Stimulated activated CD4-positive, alpha-beta T cell treated with anti-CD3 and anti-CD28 coated beads, Interleukin-15, amount 100 ng/mL, for 1 hour (primary cell): ENCODE measurements at regions not wholly inside any gene's neighbourhood (a gene's known extent, or its start where the extent isn't known, plus 50 kb on each side); places are given as distances from the start of the nearest gene placed in this dataset.

ENCODE experiments used
- DNase-seq, 2 donors: peaks; one replicate each; pipeline ENCODE4 v3.0.0-alpha.2; 2020; ENCODE audit warnings: low read depth in 1 of 2, low spot score in 1 of 2

DNA sequence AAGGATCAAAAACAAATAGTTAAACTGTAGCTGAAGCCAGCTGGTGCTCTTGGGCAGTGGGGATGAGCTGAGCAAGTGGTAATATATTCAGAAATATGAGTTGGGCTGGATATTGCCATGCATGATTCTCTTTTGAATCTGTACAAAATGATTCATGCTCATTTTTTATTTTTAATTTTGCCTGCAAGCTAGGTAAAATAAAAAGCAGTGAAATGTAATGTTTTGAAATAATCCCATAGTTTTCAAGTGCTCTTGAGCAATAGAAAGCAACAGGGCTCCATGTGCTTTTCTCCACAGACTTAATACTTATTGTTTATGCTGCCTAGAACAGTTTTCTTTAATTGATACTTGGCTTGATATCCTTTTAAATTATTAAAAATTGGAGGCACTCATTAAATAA, 489.3 kb downstream of the TLE4 start:
- DNase-seq = no peak

DNA sequence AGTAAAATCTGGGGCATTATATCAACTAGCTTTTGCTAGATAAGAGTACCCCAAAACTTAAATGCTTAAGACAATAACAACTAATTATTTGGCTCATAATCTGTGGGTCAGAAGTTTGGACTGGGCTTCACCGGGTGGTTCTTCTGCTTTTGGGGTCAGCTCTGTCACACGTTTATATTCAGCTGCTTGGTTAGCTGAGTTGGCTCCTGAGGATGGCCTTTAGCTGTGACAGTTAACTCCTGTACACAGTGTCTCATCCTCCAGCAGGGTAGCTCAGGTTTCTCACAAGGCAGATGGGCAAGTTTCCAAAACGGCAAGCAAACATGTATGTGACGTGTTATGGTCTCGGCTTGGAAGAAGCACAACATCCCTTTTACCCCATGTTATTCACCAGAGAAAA, 488.2 kb downstream of the TLE4 start:
- no peak for DNase-seq

DNA sequence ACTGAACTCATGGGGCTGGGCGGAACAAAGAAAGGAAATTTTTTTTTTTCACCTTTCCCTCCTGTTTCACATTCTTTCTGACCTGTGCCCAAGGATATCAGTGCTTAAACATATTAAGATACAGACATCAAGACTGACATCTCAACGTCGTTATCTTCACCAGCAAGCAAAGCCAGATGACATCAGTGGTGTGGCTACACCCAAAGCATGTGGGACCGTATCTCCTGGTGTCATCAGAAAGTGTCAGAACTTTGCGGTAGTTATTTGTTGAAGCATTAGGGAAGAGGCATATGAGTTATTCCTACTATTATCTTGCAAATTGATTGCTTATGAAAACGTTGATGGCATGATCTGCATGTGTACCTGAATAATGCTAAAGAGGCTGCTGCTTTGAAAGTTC, 487.4 kb downstream of the TLE4 start:
- no peak for DNase-seq

DNA sequence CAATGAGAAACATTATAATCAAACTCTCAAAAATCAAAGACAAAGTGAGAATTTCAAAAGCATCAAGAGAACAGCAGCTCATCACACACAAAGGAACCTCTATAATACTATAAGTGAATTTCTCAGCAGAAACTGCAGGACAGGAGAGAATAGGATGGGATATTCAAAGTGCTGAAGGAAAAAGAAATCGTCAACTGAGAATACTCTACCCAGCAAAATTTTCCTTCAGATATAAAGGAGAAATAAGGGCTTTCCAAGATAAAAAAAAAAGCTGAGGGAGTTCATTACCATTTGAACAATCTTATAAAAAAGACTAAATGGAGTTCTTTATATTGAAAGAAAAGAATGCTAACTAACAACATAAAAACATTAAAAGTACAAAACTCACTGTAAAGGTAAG, 481.1 kb downstream of the TLE4 start:
- no peak for DNase-seq

DNA sequence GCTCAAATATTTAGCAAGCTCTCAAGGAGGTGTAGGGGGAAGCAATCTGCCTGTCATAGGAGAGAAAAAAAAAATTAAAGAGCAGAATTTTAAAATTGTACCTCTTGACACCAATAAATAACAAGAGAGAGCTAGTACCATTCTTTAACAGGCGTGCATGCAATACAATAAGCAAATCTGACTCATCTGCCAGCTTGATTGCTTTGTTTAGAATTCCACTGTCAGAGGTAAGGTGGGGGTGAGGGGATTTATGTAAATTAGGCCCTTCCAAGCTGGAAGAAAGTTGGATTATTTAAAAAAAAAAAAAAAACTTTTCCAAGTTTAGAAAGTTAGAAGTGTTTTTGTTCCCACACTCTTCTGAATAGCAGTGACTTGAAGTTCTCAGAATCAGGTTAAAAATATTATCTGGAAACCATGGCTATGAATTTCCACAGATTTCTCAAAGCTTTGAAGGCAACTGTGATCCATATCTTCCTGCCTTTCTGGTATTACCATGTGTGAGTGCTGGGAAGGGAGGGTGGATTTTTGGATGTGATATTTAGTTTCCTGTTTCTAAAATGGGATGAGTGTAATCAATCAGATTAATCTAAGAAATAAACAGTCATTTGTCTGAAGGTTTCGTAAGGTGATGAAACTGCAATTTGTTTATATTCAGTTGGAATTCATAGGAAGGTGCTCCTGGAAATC, 477.5 kb downstream of the TLE4 start:
- no peak for DNase-seq

DNA sequence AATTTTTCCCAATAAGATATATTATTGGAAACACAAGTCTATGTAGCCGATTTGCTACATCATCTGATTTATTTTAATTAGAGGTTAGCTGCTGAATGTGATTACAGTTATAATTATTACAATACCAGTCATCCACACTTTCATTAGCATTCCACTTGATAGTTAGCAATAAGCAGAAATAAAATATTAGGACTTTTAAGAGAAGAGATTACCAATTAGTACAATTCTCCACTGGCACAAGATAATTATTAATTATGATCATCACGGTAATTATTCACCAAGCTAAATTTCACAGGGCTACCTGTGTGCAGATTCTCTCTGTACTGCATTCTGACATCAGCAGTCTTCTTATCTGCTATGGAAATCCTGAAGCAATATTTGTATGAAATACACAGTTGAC, 474.7 kb downstream of the TLE4 start:
- no peak for DNase-seq

DNA sequence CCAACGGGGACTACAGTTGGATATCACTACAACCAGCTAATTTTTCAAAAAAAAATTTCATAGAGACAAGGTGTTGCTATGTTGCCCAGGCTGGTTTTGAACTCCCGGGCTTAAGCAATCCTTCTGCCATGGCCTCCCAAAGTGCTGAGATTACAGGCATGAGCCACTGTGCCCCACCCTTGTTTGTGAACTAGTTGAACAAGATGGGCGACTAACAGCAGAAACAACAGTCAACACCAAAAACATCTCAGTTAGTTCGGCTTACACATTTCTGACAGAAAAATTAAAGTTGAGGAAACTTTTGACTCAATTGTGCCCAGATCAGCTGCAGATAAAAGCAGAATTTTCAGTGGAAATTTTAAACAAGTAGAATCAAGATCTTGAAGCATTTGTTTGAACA, 470.1 kb downstream of the TLE4 start:
- DNase-seq = no peak

DNA sequence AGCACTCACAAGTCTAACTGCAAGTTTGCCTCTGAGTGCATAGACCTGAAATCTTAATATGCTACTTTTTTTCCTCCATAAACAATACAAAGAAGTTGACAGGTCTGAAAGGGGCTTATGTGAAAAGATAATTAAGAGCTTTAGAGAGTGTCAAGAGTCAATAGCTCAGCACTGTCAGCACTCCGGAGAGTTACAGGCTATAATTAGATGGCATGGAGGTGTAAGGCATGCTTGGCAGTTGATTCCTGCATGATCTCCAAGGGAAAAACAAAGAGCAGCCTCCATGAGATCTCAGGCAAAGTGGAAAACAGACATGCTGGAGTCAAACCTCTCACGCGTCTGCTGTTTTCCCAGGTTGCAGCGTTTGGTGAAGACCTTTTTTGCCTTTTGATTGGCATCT, 468.7 kb downstream of the TLE4 start:
- DNase-seq = no peak

DNA sequence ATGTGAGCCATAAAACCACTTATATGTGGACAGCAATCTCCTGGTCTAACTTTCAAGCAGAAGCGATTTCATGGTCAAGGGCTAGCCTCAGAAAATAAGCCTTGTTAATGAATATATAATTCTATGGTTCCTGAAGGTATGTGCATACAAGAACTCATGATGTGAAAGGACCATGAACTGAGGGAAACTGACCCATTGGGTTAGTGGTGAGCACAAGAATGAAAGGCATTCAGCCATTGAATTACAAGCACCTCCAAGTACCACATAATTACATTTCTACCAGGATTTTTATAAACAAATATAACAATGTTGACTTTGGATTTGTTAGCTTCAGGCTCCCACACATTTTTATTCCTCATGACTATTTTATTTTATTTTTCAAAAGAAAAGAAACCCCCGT, 459.0 kb downstream of the TLE4 start:
- no peak for DNase-seq

DNA sequence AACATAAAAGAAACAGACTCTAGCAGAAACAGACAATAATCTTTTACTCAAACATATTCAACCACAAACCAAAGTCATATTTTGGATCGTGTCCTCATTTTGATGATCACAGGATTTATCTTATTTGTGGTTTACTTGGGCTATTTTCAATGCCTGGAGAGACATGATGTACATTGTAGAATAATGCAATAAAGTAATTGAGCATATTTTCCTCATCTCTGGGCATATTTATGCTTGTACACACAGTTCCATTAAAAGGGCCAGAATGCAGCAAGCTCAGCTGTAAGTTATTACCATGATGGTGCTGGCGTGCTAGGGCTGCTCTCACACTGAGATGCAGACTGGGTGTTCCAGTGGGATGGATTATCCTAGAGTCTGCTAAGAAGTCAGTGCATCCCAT, 456.7 kb downstream of the TLE4 start:
- no peak for DNase-seq

DNA sequence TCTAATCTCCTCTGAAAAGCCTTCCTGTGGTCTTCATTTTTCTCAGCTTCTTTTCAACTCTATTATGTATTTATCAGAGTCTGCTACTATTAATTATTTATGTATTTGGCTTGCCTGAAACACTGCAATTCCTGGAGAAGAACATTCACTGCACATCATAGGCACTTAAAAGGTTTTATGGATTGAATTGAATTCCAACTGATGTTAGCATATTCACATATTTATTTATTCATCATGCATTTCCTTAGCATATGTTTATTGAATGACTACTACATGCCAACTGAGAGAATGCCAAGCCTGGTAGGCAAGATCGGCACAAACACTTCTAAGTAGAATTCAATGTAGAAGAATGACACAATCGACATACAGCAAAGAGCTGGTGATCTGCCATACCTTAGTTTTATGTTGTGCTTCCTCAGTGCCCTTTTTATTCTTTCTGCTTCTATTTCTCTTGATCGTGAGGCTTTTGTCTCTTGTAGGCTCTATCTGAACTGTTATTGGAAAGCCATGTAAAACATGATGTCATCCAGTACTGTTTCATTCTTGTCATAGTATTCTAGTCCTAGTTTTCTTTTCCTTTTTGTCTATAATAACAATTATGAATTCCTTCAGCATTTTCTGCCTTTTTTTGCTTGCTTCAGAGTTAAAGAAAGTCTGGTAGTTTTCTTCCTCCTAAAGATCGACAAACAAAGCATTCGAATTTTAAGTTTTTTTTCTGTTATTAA, 454.2 kb downstream of the TLE4 start:
- no peak for DNase-seq

DNA sequence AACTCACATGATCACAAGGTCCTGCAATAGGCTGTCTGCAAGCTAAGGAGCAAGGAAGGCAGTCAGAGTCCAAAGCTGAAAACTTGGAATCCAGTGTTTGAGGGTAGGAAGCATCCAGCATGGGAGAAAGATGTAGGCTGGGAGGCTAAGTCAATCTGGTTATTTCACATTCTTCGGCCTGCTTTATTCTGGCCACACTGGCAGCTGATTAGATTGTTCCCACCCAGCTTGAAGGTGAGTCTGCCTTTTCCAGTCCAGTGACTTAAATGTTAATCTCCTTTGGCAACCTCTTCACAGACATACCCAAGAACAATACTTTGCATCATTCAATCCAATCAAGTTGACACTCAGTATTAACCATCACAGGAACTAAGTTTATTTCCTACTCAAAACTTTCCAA, 453.4 kb downstream of the TLE4 start:
- no peak for DNase-seq

DNA sequence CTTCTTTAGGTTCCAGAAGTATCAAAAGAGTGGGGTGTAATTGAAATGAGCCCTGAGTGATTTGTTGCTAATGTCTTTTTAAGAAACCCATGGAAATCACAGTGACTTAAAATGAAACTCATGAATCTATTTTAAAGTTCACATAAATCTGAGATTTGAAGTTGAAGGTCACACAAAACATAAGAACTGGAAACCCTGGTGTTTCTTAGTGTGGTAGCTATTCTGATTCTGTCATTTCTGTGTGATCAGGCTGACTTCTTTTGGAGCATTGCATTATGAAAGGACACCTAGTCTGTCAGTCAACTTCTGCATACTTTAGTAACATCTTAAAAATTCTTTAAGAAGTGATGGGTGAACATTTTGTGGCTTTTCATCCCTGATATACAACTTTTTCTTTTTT, 448.8 kb downstream of the TLE4 start:
- DNase-seq = no peak

DNA sequence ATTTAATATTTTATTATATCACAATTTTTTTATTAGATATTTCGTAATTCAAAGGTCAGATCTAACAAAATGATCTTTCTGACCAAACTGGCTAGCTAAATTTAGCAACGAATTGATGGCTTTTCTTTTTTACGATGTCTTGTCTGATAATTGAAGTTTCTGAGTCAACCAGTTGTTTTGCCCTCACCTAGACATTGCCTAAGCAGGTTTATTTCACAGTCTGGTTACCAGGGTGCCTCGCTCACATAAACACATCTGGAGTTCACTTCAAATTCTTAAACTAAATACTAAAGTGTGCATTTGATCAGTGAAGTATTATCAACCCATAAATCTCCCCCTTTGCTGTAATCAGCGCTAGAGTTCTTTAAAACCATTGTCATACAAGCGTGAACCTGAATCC, 448.3 kb downstream of the TLE4 start:
- DNase-seq = no peak

DNA sequence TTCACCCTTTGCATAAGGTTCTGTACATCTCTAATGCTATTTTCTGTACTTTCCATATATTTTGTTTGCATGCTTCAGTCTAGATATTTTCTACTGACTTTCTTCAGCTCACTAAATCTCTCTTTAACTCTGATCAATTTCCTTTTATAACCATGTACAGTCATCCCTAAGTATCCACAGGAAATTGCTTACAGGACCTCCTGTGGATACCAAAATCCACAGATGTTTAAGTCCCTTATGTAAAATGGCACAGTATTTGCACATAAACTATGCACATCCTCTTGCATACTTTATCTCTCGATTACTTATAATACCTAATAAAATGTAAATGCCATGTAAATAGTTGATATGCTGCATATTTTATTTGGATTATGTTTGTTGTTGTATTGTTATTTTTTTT, 442.1 kb downstream of the TLE4 start:
- no peak for DNase-seq

DNA sequence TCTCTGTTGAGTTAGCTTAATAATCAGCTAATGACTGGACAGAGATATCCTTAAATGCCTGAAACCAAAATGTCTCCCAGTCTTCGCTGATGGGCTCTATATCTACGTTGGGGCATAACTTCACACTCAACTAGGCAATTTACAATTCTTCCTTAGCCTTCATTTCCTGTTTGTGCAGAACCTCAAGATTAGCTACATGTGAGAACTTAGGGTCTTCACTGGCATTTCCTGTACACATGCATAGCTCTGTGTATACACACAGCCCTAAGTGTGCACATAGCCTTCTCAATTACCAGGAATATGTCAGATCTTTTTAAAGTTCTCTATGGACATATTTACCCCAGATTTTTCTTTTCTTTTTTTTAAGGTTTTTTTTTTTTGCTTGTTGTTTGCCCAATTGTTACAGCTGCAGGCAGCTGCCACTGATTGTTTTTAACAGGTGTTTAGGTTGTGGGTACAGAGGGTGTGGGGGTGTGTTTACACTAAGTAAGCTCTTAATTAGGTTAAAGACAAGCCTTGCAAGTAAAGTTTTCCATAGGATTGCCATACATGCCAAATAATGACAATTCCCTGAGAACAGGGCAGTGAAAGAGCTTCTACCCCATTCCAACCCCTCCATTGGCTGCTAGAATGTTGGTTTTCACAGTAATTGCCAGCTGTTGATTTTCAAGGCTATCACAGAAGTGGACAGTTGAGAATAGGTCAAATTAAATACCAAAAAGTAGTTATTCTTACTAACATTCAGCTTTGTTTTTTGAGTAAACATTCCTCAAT, 441.0 kb downstream of the TLE4 start:
- no peak for DNase-seq

DNA sequence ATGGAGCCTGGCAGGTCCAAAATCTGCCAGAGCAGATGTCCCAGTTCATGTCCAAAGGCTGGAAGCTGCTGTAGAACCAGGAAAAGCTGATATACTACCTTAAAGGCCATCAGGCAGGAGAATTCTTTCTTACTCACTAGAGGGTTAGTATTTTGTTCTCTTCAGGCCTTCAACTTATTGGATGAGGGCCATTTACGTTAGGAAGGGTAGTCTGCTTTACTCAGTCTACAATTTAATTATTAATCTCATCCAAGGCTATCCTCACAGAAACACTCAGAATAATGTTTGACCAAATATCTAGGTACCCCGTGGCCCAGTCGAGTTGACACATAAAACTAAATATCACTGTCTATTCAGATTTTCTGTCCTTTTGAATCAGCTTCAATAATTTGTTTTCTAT, 437.4 kb downstream of the TLE4 start:
- DNase-seq = no peak

DNA sequence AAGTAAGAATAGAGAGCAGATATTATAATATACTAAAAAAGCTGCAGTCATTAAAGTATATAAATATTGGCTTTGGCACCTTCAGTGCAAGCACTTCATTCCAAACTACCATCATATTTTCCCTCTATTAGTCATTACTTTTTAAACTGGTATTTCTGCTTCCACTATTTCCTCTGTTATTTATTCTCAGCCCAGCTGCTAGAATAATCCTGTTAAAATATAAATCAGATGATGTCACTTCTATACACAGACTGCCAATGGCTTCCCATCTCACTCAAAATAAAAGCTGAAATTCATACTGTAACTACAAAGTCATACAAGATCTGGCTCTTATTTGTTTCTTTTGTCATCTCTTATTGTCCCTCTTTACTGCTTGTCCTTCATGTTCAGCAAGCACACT, 432.9 kb downstream of the TLE4 start:
- DNase-seq = no peak

DNA sequence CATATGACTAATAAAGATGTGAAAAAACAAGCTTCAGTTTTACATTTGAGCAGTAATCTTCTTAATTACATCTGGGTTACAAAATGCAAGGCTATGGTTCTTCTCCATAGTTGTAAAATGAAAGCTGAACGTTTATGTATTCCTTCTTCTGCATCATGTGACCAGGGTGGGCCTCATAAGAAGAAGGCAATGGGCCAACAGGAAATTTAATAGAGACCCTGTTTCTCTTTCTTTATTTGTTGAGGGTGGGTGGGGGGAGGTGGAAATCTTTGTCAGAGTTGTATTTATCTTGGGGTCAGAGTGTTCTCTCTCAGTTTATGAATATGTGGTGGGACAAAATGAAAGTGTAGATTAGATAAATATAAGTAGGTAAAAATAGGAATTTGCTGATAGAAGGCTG, 418.8 kb downstream of the TLE4 start:
- DNase-seq = no peak

DNA sequence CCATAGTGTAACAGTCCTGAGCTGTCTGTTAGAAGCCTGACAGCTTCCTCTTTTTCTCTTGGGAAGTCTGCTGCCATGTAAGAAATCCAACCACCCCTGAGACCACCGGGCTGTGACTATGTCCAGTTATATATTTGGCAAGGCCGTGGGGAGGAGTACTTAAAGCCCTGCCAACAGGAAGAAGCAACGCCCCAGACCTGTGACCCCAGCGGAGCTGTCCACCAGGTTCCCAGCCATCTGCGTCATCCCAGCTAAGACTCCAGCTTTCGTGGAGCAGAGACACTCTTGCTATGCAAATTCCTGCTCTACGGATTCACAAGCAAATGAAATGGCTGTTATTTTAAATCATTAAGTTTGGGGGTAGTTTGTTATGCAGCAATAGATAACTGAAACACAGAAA, 417.3 kb downstream of the TLE4 start:
- DNase-seq = no peak

DNA sequence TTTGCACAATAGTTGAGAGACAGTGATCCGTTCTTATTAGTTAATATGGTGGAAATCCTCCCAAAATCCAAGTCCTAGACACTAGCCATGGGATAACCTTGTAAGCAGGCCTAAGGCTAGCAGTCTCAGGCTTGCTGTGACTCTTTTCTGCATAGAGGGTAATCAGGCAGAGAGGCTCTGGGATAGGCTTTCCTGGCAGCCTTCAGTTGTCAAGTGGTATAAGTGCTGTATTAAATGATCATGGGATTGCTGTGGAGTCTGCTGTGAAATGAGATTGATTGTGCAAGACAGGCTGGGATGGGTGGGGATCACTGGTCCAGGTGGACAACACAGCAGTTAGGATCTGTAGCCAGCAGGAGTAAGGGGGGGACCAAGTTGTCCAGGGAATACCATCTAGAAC, 416.4 kb downstream of the TLE4 start:
- no peak for DNase-seq

DNA sequence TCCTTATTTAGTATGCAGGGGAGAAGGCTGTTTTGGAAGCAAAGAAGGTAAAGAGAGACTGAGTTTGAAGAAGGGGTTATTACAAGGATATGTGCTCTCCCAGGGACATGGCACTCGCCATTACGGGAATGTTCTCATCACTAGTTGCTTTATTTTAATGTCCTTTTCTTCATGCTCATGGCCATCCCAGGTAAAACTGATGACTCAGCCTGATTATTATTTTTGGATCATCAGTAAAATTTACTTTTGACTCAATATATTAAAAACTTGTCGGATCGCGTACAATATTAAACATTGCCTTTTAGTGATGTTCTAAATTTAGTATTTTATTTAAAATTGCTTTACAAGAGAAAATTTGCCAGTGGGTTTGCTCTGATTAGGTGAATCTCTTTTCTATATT, 414.7 kb downstream of the TLE4 start:
- no peak for DNase-seq
